HG02943 (cell line): ENCODE measurements at regions not wholly inside any gene's neighbourhood (a gene's known extent, or its start where the extent isn't known, plus 50 kb on each side); places are given as distances from the start of the nearest gene placed in this dataset.

ENCODE experiments used
- ATAC-seq: cut with Tn5 transposase; IDR thresholded peaks from one replicate; pipeline ENCODE4 v1.9.1; 2021; ENCODE audit warnings: mild to moderate bottlenecking, low read depth, moderate library complexity; ENCODE audit not compliant: unreplicated experiment

DNA sequence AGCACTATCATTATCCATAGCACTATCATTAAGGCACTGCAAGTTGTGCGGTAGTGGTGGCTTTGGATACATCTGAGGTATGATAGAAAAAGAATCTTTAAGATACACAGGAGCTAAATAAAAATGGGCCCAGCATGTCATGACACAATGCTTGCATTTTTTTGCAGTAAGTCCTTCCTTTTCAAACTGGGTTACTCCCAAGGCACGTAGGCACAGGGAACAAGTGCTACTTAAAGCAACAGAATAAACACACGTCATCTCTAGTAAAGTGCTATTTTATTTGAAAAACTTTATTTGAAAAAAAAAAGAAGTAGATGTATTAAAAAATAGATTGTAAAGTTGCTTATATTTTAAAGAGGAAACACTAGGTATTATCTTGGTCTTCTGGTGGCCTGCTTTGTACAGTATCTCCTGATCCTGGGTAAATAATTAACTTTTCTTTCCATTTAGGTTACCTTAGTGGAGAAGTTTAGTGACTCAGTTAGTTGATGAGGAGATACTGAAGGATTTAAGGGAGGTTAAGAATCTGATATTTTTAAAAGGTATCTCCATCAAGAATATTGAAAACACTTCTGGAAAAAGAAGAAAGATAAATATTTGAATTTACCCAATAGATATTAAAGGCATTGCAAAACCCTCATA lies 129.6 kb downstream of the EDN1 start:
- no peak for ATAC-seq

- ATAC-seq, result no peak
Measured at GRCh38 chr6:12420626-12421025, 130.5 kb downstream of the EDN1 start.

GRCh38 chr6:12421596-12421995 lies 131.4 kb downstream of the EDN1 start:
- ATAC-seq, result no peak

DNA sequence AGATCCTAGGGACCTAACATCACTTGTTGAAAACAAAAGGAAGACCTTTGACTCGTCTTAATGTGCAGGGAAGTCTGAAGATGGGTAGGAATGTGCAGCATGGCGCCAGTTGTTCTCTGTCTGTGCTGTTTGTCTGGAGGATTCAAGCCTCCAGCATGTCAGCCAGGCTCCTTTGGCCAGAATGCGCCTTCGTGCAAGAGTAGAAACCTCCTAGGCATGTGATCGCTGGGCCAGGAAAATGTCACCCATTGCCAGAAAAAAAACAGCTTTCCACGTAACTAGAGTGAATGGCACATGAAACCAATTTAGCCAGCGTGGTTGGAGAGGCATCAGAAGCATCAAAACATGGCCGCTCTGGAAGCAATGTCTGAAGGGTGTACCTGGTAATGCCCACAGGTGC lies 132.7 kb downstream of the EDN1 start:
- no peak for ATAC-seq

- ATAC-seq, result no peak
Measured at GRCh38 chr6:12423832-12424231, 133.7 kb downstream of the EDN1 start.

DNA sequence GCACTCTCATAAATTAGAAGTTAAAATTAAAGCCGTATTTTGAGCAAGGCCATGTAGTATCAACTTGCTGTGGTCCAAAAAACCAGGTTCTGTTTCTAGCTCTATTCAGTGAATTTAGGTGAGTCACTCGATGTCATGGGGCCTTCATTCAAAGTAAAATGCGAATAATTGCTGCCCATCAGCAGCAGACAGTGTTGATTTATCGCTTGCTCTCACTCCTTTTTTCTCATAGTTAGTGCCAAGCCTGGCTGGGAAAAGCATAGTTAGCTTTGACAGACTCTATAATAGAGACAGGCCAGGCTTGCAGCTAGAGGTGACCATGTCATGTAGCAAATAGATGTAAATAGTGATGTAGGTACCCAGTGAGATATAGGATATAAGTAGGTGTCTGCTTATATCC lies 136.0 kb downstream of the EDN1 start:
- no peak for ATAC-seq

DNA sequence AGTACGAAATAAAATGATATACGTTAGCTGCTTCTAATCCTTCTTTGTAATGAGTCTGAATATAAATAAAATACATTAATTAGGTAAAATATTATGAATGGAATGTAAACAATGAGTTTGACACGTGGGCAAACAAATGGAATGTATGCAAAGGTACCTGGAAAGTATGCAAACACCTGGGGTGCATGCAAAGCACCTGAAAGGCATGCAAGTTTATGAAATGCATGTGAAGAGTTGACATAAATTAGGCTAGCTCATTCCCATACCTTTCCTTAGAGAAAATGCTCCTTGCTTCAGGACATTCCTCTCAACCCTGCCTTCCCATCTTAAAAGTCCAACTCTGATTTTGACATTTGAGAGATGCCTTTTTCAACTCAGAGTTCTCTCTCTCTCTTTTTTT lies 140.9 kb downstream of the EDN1 start:
- no peak for ATAC-seq

DNA sequence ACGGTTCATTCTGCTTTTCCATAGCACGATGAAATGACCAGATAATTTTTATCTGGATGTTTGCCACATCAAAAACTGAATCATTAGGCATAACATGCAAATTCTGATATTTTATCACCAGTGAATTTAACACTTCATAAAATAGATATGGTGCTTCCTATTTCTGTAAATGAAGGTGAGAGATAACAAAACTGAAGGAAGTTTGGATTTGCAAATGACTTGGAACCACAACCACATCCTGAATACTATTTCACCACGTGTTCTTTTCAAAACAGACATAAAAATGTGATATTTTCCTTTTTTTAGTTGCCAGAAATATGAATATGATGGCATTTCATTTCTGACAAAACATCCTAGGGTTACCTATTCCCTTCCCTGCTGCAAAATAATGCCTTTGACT lies 146.1 kb downstream of the EDN1 start:
- no peak for ATAC-seq

DNA sequence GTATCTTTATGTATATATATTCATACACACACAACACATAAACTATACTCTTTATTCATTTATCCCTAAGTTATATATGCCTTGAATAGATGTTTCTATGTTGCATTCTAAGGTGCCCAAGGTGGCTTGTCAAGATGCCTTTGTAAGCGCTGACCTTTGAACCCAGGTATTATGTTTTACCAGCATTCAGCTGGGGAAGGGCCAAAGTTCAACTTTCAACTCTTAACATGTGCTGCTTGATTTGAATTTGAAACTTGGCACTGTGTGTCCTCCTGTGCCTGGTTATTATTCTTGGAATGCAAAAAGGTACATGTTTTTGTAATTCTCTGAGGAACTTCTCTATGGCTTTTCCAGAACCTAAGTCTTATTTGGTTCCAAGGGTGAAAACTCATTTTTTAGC lies 146.5 kb downstream of the EDN1 start:
- no peak for ATAC-seq

GRCh38 chr6:12439296-12439695 lies 149.1 kb downstream of the EDN1 start:
- no peak for ATAC-seq

- no peak for ATAC-seq
Measured at GRCh38 chr6:12440981-12441380, 150.8 kb downstream of the EDN1 start.

DNA sequence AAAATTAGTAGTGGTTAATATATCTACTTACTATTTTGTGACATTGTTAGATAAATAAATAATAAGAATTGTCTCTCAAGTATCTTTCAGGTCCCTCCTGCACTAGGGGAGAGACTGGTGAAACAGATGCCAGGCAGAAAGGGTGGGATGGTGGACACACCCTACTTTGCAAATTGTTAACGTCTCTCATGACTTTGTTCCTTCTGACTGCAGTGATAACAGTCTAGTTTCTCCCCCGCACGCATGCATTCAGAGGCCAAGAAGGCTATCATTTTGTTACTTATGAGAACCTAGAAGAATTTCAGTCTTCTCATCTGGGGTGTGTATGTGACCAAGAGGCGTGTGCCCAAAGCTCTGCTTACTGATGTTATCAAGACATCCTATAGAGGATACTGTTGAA lies 152.3 kb downstream of the EDN1 start:
- ATAC-seq, result no peak

- ATAC-seq, result no peak
Measured at GRCh38 chr6:12446394-12446793, 156.2 kb downstream of the EDN1 start.

GRCh38 chr6:12449447-12449846 lies 159.3 kb downstream of the EDN1 start:
- no peak for ATAC-seq

DNA sequence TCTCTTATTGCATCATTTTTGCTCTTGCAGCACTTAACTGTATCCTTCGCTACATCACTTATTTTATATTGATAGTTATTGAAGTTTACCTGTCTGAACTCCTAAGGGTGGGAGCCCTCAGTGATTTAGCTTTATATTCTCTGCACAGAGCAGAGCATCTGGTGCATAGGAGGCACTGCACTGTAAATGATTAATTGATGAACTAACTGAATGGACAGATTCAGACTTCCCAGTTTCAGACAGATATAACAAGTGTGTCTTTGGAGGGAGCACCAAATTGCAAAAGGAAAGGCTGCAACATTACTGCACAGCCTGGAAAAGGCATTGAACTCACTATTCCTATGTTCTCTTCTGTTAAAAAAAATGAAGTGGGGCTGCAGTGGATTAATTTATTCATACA lies 160.3 kb downstream of the EDN1 start:
- ATAC-seq, result no peak

DNA sequence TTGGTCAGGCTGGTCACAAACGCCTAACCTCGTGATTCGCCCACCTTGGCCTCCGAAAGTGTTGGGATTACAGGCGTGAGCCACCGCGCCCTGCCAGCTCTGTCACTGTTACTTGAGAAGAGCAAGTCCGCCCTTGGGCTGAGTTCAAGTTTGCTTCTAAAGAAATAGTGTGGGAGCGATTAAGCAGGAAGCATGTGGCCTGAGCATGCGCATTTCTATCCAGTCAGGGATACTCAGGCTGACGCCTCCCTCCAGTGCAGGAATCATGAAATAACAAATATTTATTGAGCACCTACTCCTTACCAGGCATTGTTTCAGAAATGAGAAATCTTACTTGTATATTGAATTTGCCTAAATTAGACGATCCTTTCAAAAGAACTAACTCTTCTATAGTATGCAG lies 166.2 kb downstream of the EDN1 start:
- ATAC-seq, result no peak

DNA sequence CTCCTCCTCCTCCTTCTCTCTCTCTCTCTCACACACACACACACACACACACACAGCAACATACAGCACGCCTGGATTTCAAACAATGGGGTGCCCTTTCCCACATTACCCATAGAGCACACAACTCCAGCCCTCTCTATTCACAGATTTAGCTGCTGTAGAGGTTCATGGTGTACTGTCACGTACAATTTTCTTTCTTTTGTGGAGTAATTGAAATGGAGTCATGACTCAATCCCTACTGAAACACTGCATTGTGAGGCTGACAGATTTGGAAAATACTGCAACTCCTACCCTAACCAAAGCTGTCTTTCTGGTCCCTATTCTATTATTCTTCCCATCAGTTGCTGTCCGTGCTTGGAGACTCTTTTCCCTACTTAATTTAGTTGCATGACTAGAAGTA lies 166.9 kb downstream of the EDN1 start:
- no peak for ATAC-seq

DNA sequence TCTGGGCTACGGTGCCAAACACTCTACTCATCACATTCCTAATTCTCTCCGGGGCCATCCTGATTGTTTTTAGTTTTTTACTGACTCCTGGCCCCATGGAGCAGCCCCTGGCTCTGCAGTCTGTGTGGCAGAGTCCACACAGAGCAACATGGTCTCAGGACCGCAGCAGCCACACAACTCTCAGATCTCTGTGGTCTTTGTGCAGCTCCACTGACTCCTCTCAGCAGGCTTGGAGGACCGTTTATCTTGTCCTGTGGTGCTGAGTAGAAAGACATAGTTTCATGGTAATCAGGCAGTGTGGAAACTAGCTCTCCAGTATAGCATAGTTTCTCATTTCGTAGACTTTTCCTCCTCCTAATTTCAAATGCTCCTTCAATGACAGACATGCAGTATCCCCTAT lies 168.4 kb downstream of the EDN1 start:
- no peak for ATAC-seq

- ATAC-seq, result no peak
Measured at GRCh38 chr6:12459945-12460661, 169.9 kb downstream of the EDN1 start.

GRCh38 chr6:12467706-12468670 lies 177.8 kb downstream of the EDN1 start:
- no peak for ATAC-seq

- no peak for ATAC-seq
Measured at GRCh38 chr6:12472601-12473038, 182.5 kb downstream of the EDN1 start.
